ENCODE measurements at regions not wholly inside any gene's neighbourhood (a gene's known extent, or its start where the extent isn't known, plus 50 kb on each side); places are given as distances from the start of the nearest gene placed in this dataset.

DNA sequence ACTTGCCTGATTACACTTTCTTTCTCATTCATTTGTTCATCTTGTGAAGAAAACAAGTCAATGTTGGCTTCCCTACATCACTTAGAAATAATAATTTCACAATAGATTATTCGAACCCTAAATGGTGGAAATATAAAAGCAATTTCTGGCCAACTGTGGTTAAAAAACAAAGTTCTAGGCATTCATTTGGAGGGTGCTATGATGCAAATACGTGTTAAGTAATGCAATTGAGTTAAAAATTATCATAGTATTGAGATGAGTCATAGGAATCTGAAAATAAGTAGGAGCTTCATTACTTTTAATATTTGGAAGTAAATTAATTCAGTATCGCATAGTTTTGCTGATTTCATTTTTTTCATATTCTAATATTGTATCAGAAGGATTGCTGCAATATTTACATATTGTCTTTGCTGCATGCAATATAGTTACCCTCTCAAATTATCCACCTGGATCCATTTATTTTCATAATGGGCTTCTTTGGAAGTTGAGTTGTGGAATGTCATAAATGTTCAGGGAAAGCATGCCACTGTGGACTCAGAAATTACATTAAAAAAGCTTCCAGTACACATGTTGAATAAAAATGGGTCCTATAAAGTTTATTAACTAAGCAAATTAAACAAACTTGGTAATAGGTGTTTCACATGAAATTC, 647.7 kb upstream of the WWC1 start:
- H3K27me3 ChIP-seq, result no peaks in the 10 kb centered on the region
- H3K27ac ChIP-seq, result no peak overlapping the region
- no peak overlapping the region for H3K4me3 ChIP-seq
- TF ChIP-seq POLR2A (IDR thresholded peaks at IDR 0.05), result no peak
- TF ChIP-seq, protein P1, sequence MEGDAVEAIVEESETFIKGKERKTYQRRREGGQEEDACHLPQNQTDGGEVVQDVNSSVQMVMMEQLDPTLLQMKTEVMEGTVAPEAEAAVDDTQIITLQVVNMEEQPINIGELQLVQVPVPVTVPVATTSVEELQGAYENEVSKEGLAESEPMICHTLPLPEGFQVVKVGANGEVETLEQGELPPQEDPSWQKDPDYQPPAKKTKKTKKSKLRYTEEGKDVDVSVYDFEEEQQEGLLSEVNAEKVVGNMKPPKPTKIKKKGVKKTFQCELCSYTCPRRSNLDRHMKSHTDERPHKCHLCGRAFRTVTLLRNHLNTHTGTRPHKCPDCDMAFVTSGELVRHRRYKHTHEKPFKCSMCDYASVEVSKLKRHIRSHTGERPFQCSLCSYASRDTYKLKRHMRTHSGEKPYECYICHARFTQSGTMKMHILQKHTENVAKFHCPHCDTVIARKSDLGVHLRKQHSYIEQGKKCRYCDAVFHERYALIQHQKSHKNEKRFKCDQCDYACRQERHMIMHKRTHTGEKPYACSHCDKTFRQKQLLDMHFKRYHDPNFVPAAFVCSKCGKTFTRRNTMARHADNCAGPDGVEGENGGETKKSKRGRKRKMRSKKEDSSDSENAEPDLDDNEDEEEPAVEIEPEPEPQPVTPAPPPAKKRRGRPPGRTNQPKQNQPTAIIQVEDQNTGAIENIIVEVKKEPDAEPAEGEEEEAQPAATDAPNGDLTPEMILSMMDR (IDR thresholded peaks at IDR 0.05), result no peak
- DNase-seq, result no peak
- H3K4me1 ChIP-seq (replicated peaks in 1 of 2), result no peaks in the 10 kb centered on the region
- intact Hi-C loops (cut with DNase I), result no loop called here
- H3K36me3 ChIP-seq (replicated peaks in 1 of 2), result no peaks in the 10 kb centered on the region
- H3K9me3 ChIP-seq (replicated peaks in 1 of 3), result no peaks in the 10 kb centered on the region
- 69 to 74% (median 73%) methylated on average over 3 of the region's 3 CpGs for WGBS, 4 donors

DNA sequence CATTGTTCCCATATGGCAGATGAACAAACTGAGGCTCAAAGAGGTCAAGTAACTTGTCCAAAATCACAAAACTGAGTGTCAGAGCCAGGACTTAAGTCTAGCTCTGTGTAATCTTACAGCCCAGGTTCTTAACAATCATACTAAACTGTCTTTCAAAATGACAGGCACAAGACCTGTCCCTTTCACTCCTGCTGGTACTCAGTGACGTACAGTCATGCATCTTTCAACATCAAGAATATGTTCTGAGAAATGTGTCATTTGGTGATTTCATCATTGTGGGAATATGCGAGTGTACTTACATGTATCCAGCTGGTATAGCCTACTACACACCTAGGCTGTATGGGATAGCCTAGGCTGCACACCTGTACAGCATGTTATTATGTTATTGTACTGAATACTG, 646.8 kb upstream of the WWC1 start:
- 67 to 81% (median 77%) methylated on average over 2 of the region's 2 CpGs for WGBS, 4 donors
- H3K4me1 ChIP-seq (replicated peaks in 1 of 2), result no peaks in the 10 kb centered on the region
- TF ChIP-seq, protein P1 (IDR thresholded peaks at IDR 0.05), result no peak
- TF ChIP-seq POLR2A (IDR thresholded peaks at IDR 0.05), result no peak

DNA sequence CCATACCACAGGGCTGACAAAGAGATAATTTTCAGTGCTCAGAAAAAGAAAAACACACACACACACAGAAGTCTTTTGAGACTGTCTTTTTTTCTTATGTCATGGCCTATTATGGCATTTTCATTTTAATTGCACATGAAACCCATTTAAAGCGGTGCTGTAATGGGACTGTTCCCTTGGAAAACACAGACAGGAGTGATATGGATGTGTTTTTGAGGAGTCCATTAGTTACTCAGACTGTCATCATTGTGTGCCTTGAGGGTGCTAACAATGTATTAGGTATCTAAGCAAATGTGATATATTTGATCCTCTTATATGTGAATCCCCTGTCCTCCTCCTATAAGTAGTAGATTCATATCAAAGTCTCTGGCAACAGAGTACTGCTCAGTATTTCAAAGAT, 642.0 kb upstream of the WWC1 start:
- Histone ChIP-seq H3K27ac (no peak overlapping the region), H3K27me3 (no peaks in the 10 kb centered on the region), H3K9me3 (replicated peaks in 1 of 3) (no peaks in the 10 kb centered on the region), H3K4me1 (replicated peaks in 1 of 2) (no peaks in the 10 kb centered on the region), H3K36me3 (replicated peaks in 1 of 2) (no peaks in the 10 kb centered on the region), H3K4me3 (no peak overlapping the region)
- no peak for DNase-seq
- 88 to 100% (median 95%) methylated on average over 1 of the region's 1 CpG for WGBS, 4 donors
- intact Hi-C loops (cut with DNase I), result no loop called here
- TF ChIP-seq POLR2A (IDR thresholded peaks at IDR 0.05), result no peak
- TF ChIP-seq, protein P1 (IDR thresholded peaks at IDR 0.05), result no peak

More for the DNA sequence above, 646.8 kb upstream of the WWC1 start:
- no peak for DNase-seq
- Histone ChIP-seq H3K27me3 (no peaks in the 10 kb centered on the region), H3K36me3 (replicated peaks in 1 of 2) (no peaks in the 10 kb centered on the region), H3K9me3 (replicated peaks in 1 of 3) (no peaks in the 10 kb centered on the region), H3K4me3 (no peak overlapping the region), H3K27ac (no peak overlapping the region)
- intact Hi-C loops (cut with DNase I), result no loop called here

DNA sequence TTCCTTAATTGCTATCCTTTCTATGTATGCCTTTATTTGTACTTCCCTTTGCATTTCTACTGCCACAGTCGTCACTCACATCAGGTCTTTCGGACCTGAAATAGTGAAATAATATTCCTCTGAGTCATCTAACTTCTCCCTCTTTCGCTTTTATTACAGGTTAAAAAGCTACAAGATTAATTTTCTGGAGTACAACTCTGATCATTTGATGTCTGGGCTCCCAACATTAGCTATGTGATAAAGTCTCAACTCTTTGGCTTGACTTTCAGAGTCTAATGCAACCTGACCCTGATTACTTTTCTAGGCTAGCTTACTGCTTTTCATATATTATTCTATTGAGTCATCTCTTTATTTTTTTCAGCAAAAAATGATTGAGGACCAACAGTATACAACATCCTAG, 638.8 kb upstream of the WWC1 start:
- intact Hi-C loops (cut with DNase I), result no loop called here
- Histone ChIP-seq H3K4me1 (replicated peaks in 1 of 2) (no peaks in the 10 kb centered on the region), H3K9me3 (replicated peaks in 1 of 3) (no peaks in the 10 kb centered on the region), H3K27ac (no peak overlapping the region), H3K27me3 (no peaks in the 10 kb centered on the region), H3K4me3 (no peak overlapping the region), H3K36me3 (replicated peaks in 1 of 2) (no peaks in the 10 kb centered on the region)
- TF ChIP-seq, protein P1 (IDR thresholded peaks at IDR 0.05), result no peak
- no peak for TF ChIP-seq POLR2A (IDR thresholded peaks at IDR 0.05)
- WGBS, 4 donors, result 71 to 77% (median 74%) methylated on average over 3 of the region's 3 CpGs
- no peak for DNase-seq
